HG03575 (cell line): ENCODE measurements at regions not wholly inside any gene's neighbourhood (a gene's known extent, or its start where the extent isn't known, plus 50 kb on each side); places are given as distances from the start of the nearest gene placed in this dataset.
"Not testable (repeated sequence)": the region's sequence is repeated elsewhere in the genome, so short reads cannot be mapped to it uniquely, and the experiment has no call there.

Experiments
- ATAC-seq: cut with Tn5 transposase; IDR thresholded peaks from one replicate; pipeline ENCODE4 v1.9.1; 2021; ENCODE audit not compliant: unreplicated experiment, insufficient number of reproducible peaks, low FRiP score; ENCODE audit errors: extremely low read depth

GRCh38 chr13:43946281-43946680, 66.6 kb downstream of the LACC1 start:
- ATAC-seq: no peak

- ATAC-seq: no peak
Observed at GRCh38 chr13:43947897-43948458, 68.3 kb downstream of the LACC1 start.

DNA sequence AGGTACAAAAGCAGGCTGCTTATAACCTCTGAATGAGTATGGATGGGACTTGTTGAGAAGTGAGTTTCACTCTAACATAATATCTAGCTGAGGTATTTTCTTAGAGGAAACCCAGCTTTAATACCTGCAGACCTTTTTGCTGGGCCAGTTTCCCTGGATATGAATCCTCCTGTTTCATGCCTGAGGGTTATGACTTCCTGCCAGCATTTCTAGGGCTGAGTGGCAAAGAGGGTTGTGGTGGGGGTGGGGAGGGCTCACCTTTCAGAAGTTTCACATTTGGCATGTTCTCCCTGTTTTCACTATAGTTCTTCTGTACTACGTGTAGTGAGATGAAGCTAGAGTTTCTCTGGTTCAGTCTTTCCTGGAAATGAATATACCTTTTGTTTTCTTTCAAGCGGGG, 73.7 kb downstream of the LACC1 start:
- ATAC-seq: no peak

GRCh38 chr13:43956975-43957374, 77.3 kb downstream of the LACC1 start:
- ATAC-seq: not testable (repeated sequence)

DNA sequence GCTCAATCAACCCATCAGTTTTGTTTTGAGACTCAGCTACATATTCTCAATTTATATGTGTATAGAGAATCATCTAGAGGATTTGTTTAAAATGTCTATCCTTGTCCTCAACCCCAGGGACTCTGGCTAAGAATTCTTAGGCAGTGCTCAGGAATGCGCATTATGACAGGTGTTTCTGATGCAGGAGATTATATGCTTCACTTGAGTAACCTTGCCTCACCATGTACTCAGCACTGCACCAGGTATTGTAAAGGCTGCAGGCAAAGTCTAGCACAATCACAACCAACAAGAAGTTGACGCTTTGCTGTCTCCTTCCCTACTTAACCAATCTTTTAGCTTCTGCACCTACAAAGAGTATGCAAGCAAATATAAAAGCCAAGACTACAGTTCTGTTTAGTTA, 79.6 kb downstream of the LACC1 start:
- no peak for ATAC-seq

DNA sequence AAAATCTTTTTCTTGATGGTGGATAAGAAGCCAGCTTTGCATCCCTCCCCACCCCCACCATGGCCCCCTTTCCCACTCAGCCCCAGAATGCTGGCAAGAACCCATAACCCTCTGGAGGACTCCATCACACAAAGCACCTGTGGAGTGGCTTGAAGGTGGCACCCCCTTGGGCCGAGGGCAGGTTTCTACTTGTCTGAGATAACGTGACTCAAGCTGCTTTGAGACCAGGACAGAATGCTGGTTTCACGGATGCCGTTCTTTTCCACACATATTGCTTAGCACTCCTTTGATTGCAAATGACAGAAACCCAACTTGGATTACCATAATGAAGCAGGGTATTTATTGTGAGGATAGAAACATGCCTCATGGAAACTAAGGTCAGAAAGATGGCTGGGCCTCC, 82.2 kb downstream of the LACC1 start:
- ATAC-seq: no peak

GRCh38 chr13:43963726-43964125, 84.0 kb downstream of the LACC1 start:
- ATAC-seq: no peak

DNA sequence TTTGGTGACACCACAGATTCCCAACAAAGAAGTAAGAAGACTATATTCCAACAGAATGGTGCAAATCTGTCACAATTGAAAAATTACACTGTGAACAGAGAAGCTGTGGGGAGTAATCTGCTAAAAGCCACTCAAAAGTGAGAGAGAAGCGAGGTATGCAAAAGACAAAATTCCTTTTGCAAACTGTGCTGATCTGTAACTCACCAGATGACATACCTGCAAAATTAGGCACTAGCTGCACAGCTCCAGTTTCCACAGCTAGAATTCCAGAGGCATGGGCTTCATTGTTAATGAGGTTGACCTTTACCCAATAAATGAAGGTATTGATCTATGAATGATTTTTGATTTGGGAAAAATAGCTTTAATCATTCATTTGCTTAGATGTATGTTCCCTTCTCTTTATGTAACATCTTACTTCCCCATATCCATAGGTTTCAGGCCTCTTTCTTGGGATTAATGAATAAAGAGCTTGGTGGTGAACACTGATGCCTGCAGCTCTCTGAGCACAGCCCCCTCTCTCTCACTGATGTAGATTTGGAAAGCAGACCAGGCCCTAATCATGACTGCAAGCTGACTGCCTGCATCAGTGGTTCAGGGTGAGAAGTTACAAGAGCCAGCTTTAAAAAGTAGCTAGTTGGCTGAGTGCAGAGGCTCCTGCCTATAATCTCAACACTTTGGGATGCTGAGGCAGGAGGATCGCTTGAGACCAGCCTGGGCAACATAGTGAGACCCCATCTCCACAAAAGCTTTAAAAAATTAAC, 85.2 kb downstream of the LACC1 start:
- no peak for ATAC-seq

DNA sequence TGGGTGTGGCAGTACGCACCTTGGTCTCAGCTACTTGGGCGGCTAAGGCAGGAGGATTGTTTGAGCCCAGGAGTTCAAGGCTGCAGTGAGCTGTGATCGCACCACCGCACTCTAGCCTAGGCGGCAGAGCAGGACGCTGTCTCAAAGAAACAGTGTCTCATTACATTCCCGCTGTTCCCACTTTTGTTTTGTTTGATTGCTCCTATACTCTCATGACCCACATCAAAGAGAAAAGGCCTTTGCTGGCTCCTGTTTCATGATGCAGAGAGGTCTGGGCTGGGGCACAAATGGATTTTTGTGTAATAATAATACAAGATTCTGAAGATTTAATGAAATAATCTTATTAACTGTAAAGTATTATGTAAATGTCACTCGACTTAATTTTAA, 85.7 kb downstream of the LACC1 start:
- no peak for ATAC-seq

- not testable (repeated sequence) for ATAC-seq
Observed at GRCh38 chr13:43968251-43968942, 88.7 kb downstream of the LACC1 start.

DNA sequence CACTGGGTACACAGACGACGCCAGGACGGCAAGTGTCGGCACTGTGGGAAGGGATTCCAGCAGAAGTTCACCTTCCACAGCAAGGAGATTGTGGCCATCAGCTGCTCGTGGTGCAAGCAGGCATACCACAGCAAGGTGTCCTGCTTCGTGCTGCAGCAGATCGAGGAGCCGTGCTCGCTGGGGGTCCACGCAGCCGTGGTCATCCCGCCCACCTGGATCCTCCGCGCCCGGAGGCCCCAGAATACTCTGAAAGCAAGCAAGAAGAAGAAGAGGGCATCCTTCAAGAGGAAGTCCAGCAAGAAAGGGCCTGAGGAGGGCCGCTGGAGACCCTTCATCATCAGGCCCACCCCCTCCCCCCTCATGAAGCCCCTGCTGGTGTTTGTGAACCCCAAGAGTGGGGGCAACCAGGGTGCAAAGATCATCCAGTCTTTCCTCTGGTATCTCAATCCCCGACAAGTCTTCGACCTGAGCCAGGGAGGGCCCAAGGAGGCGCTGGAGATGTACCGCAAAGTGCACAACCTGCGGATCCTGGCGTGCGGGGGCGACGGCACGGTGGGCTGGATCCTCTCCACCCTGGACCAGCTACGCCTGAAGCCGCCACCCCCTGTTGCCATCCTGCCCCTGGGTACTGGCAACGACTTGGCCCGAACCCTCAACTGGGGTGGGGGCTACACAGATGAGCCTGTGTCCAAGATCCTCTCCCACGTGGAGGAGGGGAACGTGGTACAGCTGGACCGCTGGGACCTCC, 89.4 kb downstream of the LACC1 start:
- ATAC-seq: not testable (repeated sequence)

GRCh38 chr13:43969919-43970318, 90.2 kb downstream of the LACC1 start:
- ATAC-seq: not testable (repeated sequence)

- ATAC-seq: not testable (repeated sequence)
Observed at GRCh38 chr13:43970520-43971242, 91.0 kb downstream of the LACC1 start.

DNA sequence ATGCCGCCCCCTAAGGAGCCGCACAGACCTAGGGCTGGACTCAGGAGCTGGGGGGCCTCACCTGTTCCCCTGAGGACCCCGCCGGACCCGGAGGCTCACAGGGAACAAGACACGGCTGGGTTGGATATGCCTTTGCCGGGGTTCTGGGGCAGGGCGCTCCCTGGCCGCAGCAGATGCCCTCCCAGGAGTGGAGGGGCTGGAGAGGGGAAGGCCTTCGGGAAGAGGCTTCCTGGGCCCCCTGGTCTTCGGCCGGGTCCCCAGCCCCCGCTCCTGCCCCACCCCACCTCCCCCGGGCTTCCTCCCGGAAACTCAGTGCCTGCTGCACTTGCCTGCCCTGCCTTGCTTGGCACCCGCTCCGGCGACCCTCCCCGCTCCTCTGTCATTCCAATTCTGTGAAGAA, 91.6 kb downstream of the LACC1 start:
- ATAC-seq: not testable (repeated sequence)

DNA sequence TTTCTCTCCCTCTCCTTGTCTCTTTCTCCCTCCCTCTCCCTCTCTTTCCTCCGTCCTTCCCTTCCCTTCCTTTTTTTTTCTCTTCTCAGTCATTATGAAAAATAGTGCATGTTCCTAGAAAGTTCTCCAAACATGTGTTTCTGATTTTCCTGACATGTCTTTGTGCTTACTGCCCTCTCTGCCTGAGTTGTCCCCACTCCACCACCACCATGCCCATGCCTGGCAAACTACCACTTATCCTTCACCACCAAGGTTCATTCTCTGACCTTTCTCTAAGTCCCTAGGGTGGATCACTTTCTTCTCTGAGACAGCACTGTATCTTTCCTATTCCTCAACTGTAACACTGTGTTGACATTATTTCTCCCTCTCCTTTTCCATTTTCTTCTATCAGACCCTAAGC, 98.2 kb downstream of the LACC1 start:
- no peak for ATAC-seq

GRCh38 chr13:43978688-43979087, 99.0 kb downstream of the LACC1 start:
- no peak for ATAC-seq

DNA sequence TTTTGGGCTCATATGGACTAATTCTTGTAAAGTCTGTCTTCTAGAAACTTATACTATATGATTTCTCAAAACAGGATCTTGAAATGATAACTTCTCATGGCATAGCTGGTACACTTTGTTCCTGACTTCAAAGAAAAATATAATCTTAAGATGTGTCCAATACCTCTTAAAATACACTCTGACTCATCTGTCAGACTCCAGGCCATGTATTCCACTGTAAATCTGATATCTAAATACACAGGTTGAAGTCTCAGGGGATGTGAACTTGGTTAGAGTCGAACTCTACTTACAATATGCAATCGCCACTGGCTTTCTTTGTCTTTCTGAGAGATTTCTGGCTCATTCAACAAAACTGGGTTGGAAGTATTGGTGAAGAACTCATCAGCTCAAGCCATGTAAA, 99.8 kb downstream of the LACC1 start:
- no peak for ATAC-seq

DNA sequence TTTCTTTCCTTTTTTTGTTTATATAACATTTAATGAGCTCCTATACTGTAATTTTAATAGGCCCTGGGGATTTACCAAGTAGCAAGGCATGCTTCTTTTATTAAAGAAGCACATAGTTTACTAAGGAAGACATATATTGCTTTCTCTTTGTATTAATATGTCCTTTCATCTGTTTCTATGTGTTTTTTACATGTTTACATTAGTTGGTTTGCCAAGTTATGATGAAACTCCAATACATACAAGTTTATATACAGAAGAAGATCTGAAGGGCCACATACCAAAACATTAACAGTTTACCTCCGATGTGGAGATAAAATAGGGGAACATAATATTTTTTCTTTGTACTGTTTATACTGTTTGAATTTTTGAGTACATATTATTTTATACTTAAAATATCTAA, 100.9 kb downstream of the LACC1 start:
- ATAC-seq: no peak

GRCh38 chr13:43981091-43981490, 101.4 kb downstream of the LACC1 start:
- no peak for ATAC-seq
